ENCODE measurements at regions not wholly inside any gene's neighbourhood (a gene's known extent, or its start where the extent isn't known, plus 50 kb on each side); places are given as distances from the start of the nearest gene placed in this dataset.

- TF ChIP-seq CTCF (IDR thresholded peaks at IDR 0.05; ENCODE audit: low read depth, low read length, missing control alignments): no peak
- H3K4me3 ChIP-seq (replicated peaks; ENCODE audit: low read depth, low read length): no peak overlapping the region
- no peak for DNase-seq (ENCODE audit: extremely low read depth, low read depth)
These were observed 133.1 kb upstream of the FBXO11 start for GRCh38 chr2:48039209-48039990.

GRCh38 chr2:48043131-48043700 lies 136.9 kb upstream of the FBXO11 start:
- no peak for DNase-seq (ENCODE audit: extremely low read depth, low read depth)
- H3K4me3 ChIP-seq (replicated peaks; ENCODE audit: low read depth, low read length): no peak overlapping the region
- no peak for TF ChIP-seq CTCF (IDR thresholded peaks at IDR 0.05; ENCODE audit: low read depth, low read length, missing control alignments)

GRCh38 chr2:48043746-48044145 lies 137.4 kb upstream of the FBXO11 start:
- H3K4me3 ChIP-seq (replicated peaks; ENCODE audit: low read depth, low read length): no peak overlapping the region
- TF ChIP-seq CTCF (IDR thresholded peaks at IDR 0.05; ENCODE audit: low read depth, low read length, missing control alignments): no peak
- no peak for DNase-seq (ENCODE audit: extremely low read depth, low read depth)

- no peak overlapping the region for H3K4me3 ChIP-seq (replicated peaks; ENCODE audit: low read depth, low read length)
- DNase-seq (ENCODE audit: extremely low read depth, low read depth): no peak
- no peak for TF ChIP-seq CTCF (IDR thresholded peaks at IDR 0.05; ENCODE audit: low read depth, low read length, missing control alignments)
These were observed 139.3 kb upstream of the FBXO11 start for GRCh38 chr2:48045613-48046012.

- no peak for TF ChIP-seq CTCF (IDR thresholded peaks at IDR 0.05; ENCODE audit: low read depth, low read length, missing control alignments)
- DNase-seq (ENCODE audit: extremely low read depth, low read depth): no peak
- H3K4me3 ChIP-seq (replicated peaks; ENCODE audit: low read depth, low read length): no peak overlapping the region
These were observed 142.3 kb upstream of the FBXO11 start for GRCh38 chr2:48048476-48049171.

- DNase-seq (ENCODE audit: extremely low read depth, low read depth): no peak
- no peak overlapping the region for H3K4me3 ChIP-seq (replicated peaks; ENCODE audit: low read depth, low read length)
- no peak for TF ChIP-seq CTCF (IDR thresholded peaks at IDR 0.05; ENCODE audit: low read depth, low read length, missing control alignments)
These were observed 143.1 kb upstream of the FBXO11 start for GRCh38 chr2:48049371-48049770.

Data from HFF-Myc (cell line).